SU-DHL-6 (cell line): ENCODE measurements at regions not wholly inside any gene's neighbourhood (a gene's known extent, or its start where the extent isn't known, plus 50 kb on each side); places are given as distances from the start of the nearest gene placed in this dataset.
"Not testable (repeated sequence)": the region's sequence is repeated elsewhere in the genome, so short reads cannot be mapped to it uniquely, and the experiment has no call there.

Experiments used
- H2AFZ ChIP-seq: fragments of 200-600 bp; sonication (generic); 2 replicates; pipeline ENCODE4 v1.6.1; 2014; ENCODE audit warnings: low read depth, mild to moderate bottlenecking, moderate library complexity, mixed read lengths, antibody characterized with exemption, low read length; ENCODE audit not compliant: severe bottlenecking
- H3F3A ChIP-seq: fragments of 200-600 bp; shearing (Covaris generic); 2 replicates; pipeline ENCODE4 v1.6.0; 2016; ENCODE audit warnings: antibody characterized with exemption, mild to moderate bottlenecking; ENCODE audit not compliant: insufficient read depth
- H3K27ac ChIP-seq: fragments of 200-600 bp; sonication (generic); 2 replicates; pipeline ENCODE4 v1.5.1; 2016; ENCODE audit warnings: low read depth, mild to moderate bottlenecking, low read length, moderate library complexity, mixed read lengths
- H3K27me3 ChIP-seq: fragments of 200-600 bp; sonication (generic), shearing (Covaris generic); 2 replicates; pipeline ENCODE4 v1.6.0; 2014; ENCODE audit warnings: mild to moderate bottlenecking, low read length
- H3K36me3 ChIP-seq: fragments of 200-600 bp; sonication (generic); 2 replicates; pipeline ENCODE4 v1.6.1; 2014; ENCODE audit warnings: mild to moderate bottlenecking, low read length, mixed read lengths
- H3K4me2 ChIP-seq: fragments of 300-600, 200-600 bp; shearing (Covaris generic), sonication (generic); 2 replicates; pipeline ENCODE4 v1.6.0; 2014; ENCODE audit warnings: low read length, low read depth, mild to moderate bottlenecking; ENCODE audit not compliant: poor library complexity, severe bottlenecking
- H3K4me3 ChIP-seq: fragments of 200-600 bp; sonication (generic); 2 replicates; pipeline ENCODE4 v1.5.1; 2014; ENCODE audit warnings: antibody characterized with exemption, low read length, mild to moderate bottlenecking, mixed read lengths; ENCODE audit not compliant: insufficient read depth, poor library complexity, severe bottlenecking
- H3K79me2 ChIP-seq: fragments of 200-600 bp; sonication (generic); 2 replicates; pipeline ENCODE4 v1.6.1; 2014; ENCODE audit warnings: mild to moderate bottlenecking, low read length, moderate library complexity; ENCODE audit not compliant: insufficient read depth
- H3K9ac ChIP-seq: fragments of 200-600 bp; sonication (generic); 2 replicates; pipeline ENCODE4 v1.7.0; 2014; ENCODE audit warnings: mild to moderate bottlenecking, low read length
- H3K9me2 ChIP-seq: fragments of 200-600 bp; sonication (generic); replicated peaks from 2 replicates; pipeline ENCODE4 v1.6.1; 2014; ENCODE audit warnings: low read length; ENCODE audit not compliant: insufficient read depth
- H3K9me3 ChIP-seq: fragments of 200-600 bp; sonication (generic); 2 replicates; pipeline ENCODE4 v1.6.1; 2014; ENCODE audit warnings: low read length, mixed read lengths; ENCODE audit not compliant: insufficient read depth
- H4K20me1 ChIP-seq: fragments of 200-600 bp; sonication (generic); 2 replicates; pipeline ENCODE4 v1.6.1; 2014; ENCODE audit warnings: low read depth, mild to moderate bottlenecking, antibody characterized with exemption, low read length, moderate library complexity, mixed read lengths
- CTCF ChIP-seq: fragments of 200-600 bp; sonication (generic); IDR thresholded peaks from one replicate; pipeline ENCODE4 v1.5.1; 2017; ENCODE audit warnings: antibody characterized with exemption, mild to moderate bottlenecking, low read length, moderate library complexity; ENCODE audit not compliant: insufficient read depth, poor library complexity, severe bottlenecking
- EZH2phosphoT487 ChIP-seq: fragments of 200-600 bp; sonication (generic), shearing (Covaris generic); conservative IDR thresholded peaks from 2 replicates; pipeline ENCODE4 v1.6.1; 2018; ENCODE audit warnings: mild to moderate bottlenecking, antibody characterized with exemption, low read length, moderate library complexity, mixed read lengths

GRCh38 chr6:134802426-134803058 lies 147.4 kb downstream of the ALDH8A1 start:
- TF ChIP-seq CTCF: no peak
- no peak for TF ChIP-seq EZH2phosphoT487
- Histone ChIP-seq H3K4me2 (no peak overlapping the region), H3K9ac (no peak overlapping the region), H4K20me1 (no peaks in the 10 kb centered on the region), H2AFZ (no peak overlapping the region), H3K79me2 (no peaks in the 10 kb centered on the region), H3K9me3 (no peaks in the 10 kb centered on the region), H3F3A (no peaks in the 10 kb centered on the region), H3K9me2 (no peaks in the 10 kb centered on the region), H3K27ac (no peak overlapping the region), H3K27me3 (no peaks in the 10 kb centered on the region), H3K36me3 (no peaks in the 10 kb centered on the region), H3K4me3 (no peak overlapping the region)

DNA sequence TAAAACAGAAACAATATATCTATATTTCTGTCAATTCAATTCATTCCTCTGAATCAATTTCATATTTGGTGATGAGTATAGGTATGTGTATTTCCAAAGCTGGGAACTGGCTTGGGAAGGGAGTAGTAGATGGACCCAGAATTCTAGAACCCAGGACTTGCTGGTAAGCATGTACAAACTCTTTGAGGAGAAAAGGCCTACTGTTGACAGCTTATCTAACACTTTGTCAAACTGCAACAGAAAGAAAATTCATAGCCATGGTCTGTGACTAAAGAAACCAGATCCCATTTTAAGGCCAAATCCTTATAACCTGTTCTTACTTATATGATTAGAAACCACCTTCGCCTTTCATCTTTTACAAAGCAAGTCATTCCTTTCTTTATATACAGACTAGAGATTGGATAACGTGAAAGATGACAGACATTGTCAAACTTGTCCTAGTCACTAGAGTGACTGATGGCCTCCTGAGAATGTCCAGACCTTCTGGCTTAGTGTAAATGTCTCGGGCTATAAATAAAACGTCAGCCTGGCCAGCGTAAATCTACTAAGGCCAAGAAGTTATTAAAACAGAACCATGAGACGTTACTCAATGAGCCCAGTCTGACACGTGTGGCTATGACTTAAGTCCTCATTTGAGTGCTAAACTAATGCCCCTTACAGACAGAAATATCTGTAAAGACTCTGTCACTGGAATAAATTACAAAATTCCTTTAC lies 152.3 kb downstream of the ALDH8A1 start:
- Histone ChIP-seq H3K79me2 (no peaks in the 10 kb centered on the region), H3K36me3 (no peaks in the 10 kb centered on the region), H3K9ac (no peak overlapping the region), H3F3A (no peaks in the 10 kb centered on the region), H3K4me2 (no peak overlapping the region), H2AFZ (no peak overlapping the region), H4K20me1 (no peaks in the 10 kb centered on the region), H3K4me3 (no peak overlapping the region), H3K27ac (no peak overlapping the region), H3K9me3 (no peaks in the 10 kb centered on the region), H3K27me3 (no peaks in the 10 kb centered on the region), H3K9me2 (no peaks in the 10 kb centered on the region)
- TF ChIP-seq EZH2phosphoT487: no peak

GRCh38 chr6:134795691-134796090 lies 154.2 kb downstream of the ALDH8A1 start:
- Histone ChIP-seq H3K4me2 (no peak overlapping the region), H3K27me3 (no peaks in the 10 kb centered on the region), H3K79me2 (no peaks in the 10 kb centered on the region), H3K9ac (no peak overlapping the region), H2AFZ (no peak overlapping the region), H3F3A (no peaks in the 10 kb centered on the region), H3K9me2 (no peaks in the 10 kb centered on the region), H3K27ac (no peak overlapping the region), H4K20me1 (no peaks in the 10 kb centered on the region), H3K4me3 (no peak overlapping the region), H3K36me3 (no peaks in the 10 kb centered on the region), H3K9me3 (no peaks in the 10 kb centered on the region)
- no peak for TF ChIP-seq CTCF
- no peak for TF ChIP-seq EZH2phosphoT487

- Histone ChIP-seq H3K4me2 (no peak overlapping the region), H3K4me3 (no peak overlapping the region), H2AFZ (no peak overlapping the region), H3K27ac (no peak overlapping the region), H3K9ac (no peak overlapping the region), H3K27me3 (no peaks in the 10 kb centered on the region), H4K20me1 (no peaks in the 10 kb centered on the region), H3K9me2 (no peaks in the 10 kb centered on the region), H3F3A (no peaks in the 10 kb centered on the region), H3K79me2 (no peaks in the 10 kb centered on the region), H3K9me3 (no peaks in the 10 kb centered on the region), H3K36me3 (no peaks in the 10 kb centered on the region)
- TF ChIP-seq EZH2phosphoT487 (no peak), CTCF (no peak)
Observed at GRCh38 chr6:134795001-134795400, 154.9 kb downstream of the ALDH8A1 start.

- not testable (repeated sequence) for H3F3A ChIP-seq, H3K36me3 ChIP-seq, H3K4me3 ChIP-seq, H3K27ac ChIP-seq, H2AFZ ChIP-seq, H3K27me3 ChIP-seq, H4K20me1 ChIP-seq, H3K4me2 ChIP-seq, H3K9me2 ChIP-seq, H3K9me3 ChIP-seq, H3K9ac ChIP-seq, H3K79me2 ChIP-seq
Observed at GRCh38 chr6:134791243-134791843, 158.6 kb downstream of the ALDH8A1 start.
